IPS-20b (cell line): ENCODE measurements at regions not wholly inside any gene's neighbourhood (a gene's known extent, or its start where the extent isn't known, plus 50 kb on each side); places are given as distances from the start of the nearest gene placed in this dataset.

Experiments
- H3K27ac ChIP-seq: one replicate; pipeline ENCODE4 v1.5.1; 2013; ENCODE audit warnings: low read length
- H3K27me3 ChIP-seq: 2 replicates; pipeline ENCODE4 v1.6.1; 2013; ENCODE audit warnings: mild to moderate bottlenecking, low read length, inconsistent platforms; ENCODE audit not compliant: insufficient read depth
- H3K36me3 ChIP-seq: 2 replicates; pipeline ENCODE4 v1.6.1; 2013; ENCODE audit warnings: low read depth, mild to moderate bottlenecking, inconsistent platforms, low read length, moderate library complexity; ENCODE audit not compliant: insufficient read depth
- H3K4me1 ChIP-seq: 2 replicates; pipeline ENCODE4 v1.6.1; 2013; ENCODE audit warnings: mild to moderate bottlenecking, control low read depth, inconsistent platforms, low read length, moderate library complexity; ENCODE audit not compliant: insufficient read depth
- H3K4me3 ChIP-seq: 2 replicates; pipeline ENCODE4 v1.5.1; 2013; ENCODE audit warnings: mild to moderate bottlenecking, low read length, inconsistent platforms
- H3K9ac ChIP-seq: 2 replicates; pipeline ENCODE4 v1.6.1; 2013; ENCODE audit warnings: low read depth, mild to moderate bottlenecking, inconsistent platforms, low read length, moderate library complexity
- H3K9me3 ChIP-seq: 2 replicates; pipeline ENCODE4 v1.6.1; 2013; ENCODE audit warnings: mild to moderate bottlenecking, low read depth, low read length, inconsistent platforms; ENCODE audit not compliant: insufficient read depth

- no peaks in the 10 kb centered on the region for H3K9me3 ChIP-seq
- H3K36me3 ChIP-seq: no peaks in the 10 kb centered on the region
- H3K27me3 ChIP-seq: no peaks in the 10 kb centered on the region
- no peak overlapping the region for H3K4me3 ChIP-seq
- no peaks in the 10 kb centered on the region for H3K4me1 ChIP-seq
- no peak overlapping the region for H3K27ac ChIP-seq
- H3K9ac ChIP-seq: no peak overlapping the region
Observed at GRCh38 chr2:122000556-122001340, 245.3 kb downstream of the TSN start.

GRCh38 chr2:122001441-122001874 is 246.0 kb downstream of the TSN start:
- no peak overlapping the region for H3K27ac ChIP-seq
- no peak overlapping the region for H3K4me3 ChIP-seq
- H3K9ac ChIP-seq: no peak overlapping the region
- no peaks in the 10 kb centered on the region for H3K9me3 ChIP-seq
- H3K27me3 ChIP-seq: no peaks in the 10 kb centered on the region
- no peaks in the 10 kb centered on the region for H3K36me3 ChIP-seq
- no peaks in the 10 kb centered on the region for H3K4me1 ChIP-seq

GRCh38 chr2:122003196-122003940 is 247.9 kb downstream of the TSN start:
- Histone ChIP-seq H3K27me3 (no peaks in the 10 kb centered on the region), H3K9ac (no peak overlapping the region), H3K4me3 (no peak overlapping the region), H3K4me1 (peaks cover 7% of the 10 kb centered on the region; the same call in 1 of the 2 replicates), H3K9me3 (no peaks in the 10 kb centered on the region), H3K36me3 (no peaks in the 10 kb centered on the region), H3K27ac (no peak overlapping the region)

- Histone ChIP-seq H3K4me1 (peaks cover 7% of the 10 kb centered on the region; the same call in 1 of the 2 replicates), H3K27me3 (no peaks in the 10 kb centered on the region), H3K9ac (no peak overlapping the region), H3K27ac (no peak overlapping the region), H3K9me3 (no peaks in the 10 kb centered on the region), H3K4me3 (no peak overlapping the region), H3K36me3 (no peaks in the 10 kb centered on the region)
Observed at GRCh38 chr2:122007126-122007525, 251.7 kb downstream of the TSN start.

- Histone ChIP-seq H3K4me1 (peaks cover 7% of the 10 kb centered on the region; the same call in 1 of the 2 replicates), H3K27ac (no peak overlapping the region), H3K27me3 (no peaks in the 10 kb centered on the region), H3K9ac (no peak overlapping the region), H3K36me3 (no peaks in the 10 kb centered on the region), H3K4me3 (no peak overlapping the region), H3K9me3 (no peaks in the 10 kb centered on the region)
Observed at GRCh38 chr2:122007577-122007976, 252.1 kb downstream of the TSN start.

GRCh38 chr2:122009561-122009960 is 254.1 kb downstream of the TSN start:
- no peaks in the 10 kb centered on the region for H3K9me3 ChIP-seq
- H3K27ac ChIP-seq: no peak overlapping the region
- H3K4me1 ChIP-seq: peaks cover 7% of the 10 kb centered on the region; the same call in 1 of the 2 replicates
- H3K27me3 ChIP-seq: no peaks in the 10 kb centered on the region
- H3K36me3 ChIP-seq: no peaks in the 10 kb centered on the region
- H3K4me3 ChIP-seq: no peak overlapping the region
- H3K9ac ChIP-seq: no peak overlapping the region

- Histone ChIP-seq H3K27ac (no peak overlapping the region), H3K4me3 (no peak overlapping the region), H3K4me1 (peaks cover 7% of the 10 kb centered on the region; the same call in 1 of the 2 replicates), H3K9me3 (no peaks in the 10 kb centered on the region), H3K36me3 (no peaks in the 10 kb centered on the region), H3K9ac (no peak overlapping the region), H3K27me3 (no peaks in the 10 kb centered on the region)
Observed at GRCh38 chr2:122011493-122012270, 256.2 kb downstream of the TSN start.

GRCh38 chr2:122018736-122019135 is 263.3 kb downstream of the TSN start:
- Histone ChIP-seq H3K27me3 (no peaks in the 10 kb centered on the region), H3K4me3 (no peak overlapping the region), H3K27ac (no peak overlapping the region), H3K9ac (no peak overlapping the region), H3K4me1 (no peaks in the 10 kb centered on the region), H3K36me3 (no peaks in the 10 kb centered on the region), H3K9me3 (no peaks in the 10 kb centered on the region)

GRCh38 chr2:122019724-122020123 is 264.3 kb downstream of the TSN start:
- H3K9me3 ChIP-seq: no peaks in the 10 kb centered on the region
- no peaks in the 10 kb centered on the region for H3K4me1 ChIP-seq
- no peak overlapping the region for H3K27ac ChIP-seq
- H3K9ac ChIP-seq: no peak overlapping the region
- no peaks in the 10 kb centered on the region for H3K27me3 ChIP-seq
- no peak overlapping the region for H3K4me3 ChIP-seq
- H3K36me3 ChIP-seq: no peaks in the 10 kb centered on the region

- no peaks in the 10 kb centered on the region for H3K27me3 ChIP-seq
- H3K4me3 ChIP-seq: no peak overlapping the region
- no peak overlapping the region for H3K27ac ChIP-seq
- H3K9ac ChIP-seq: no peak overlapping the region
- no peaks in the 10 kb centered on the region for H3K9me3 ChIP-seq
- H3K36me3 ChIP-seq: no peaks in the 10 kb centered on the region
- no peaks in the 10 kb centered on the region for H3K4me1 ChIP-seq
Observed at GRCh38 chr2:122020377-122020776, 264.9 kb downstream of the TSN start.

GRCh38 chr2:122021941-122022340 is 266.5 kb downstream of the TSN start:
- H3K27me3 ChIP-seq: no peaks in the 10 kb centered on the region
- no peak overlapping the region for H3K4me3 ChIP-seq
- no peak overlapping the region for H3K27ac ChIP-seq
- no peaks in the 10 kb centered on the region for H3K4me1 ChIP-seq
- no peaks in the 10 kb centered on the region for H3K36me3 ChIP-seq
- no peak overlapping the region for H3K9ac ChIP-seq
- no peaks in the 10 kb centered on the region for H3K9me3 ChIP-seq
